GM23338 (cell line): ENCODE measurements at regions not wholly inside any gene's neighbourhood (a gene's known extent, or its start where the extent isn't known, plus 50 kb on each side); places are given as distances from the start of the nearest gene placed in this dataset.

ENCODE experiments used
- ATAC-seq: fragments of 200-7000 bp; cut with Tn5 transposase; 3 replicates; pipeline ENCODE4 v1.9.1; 2020
- DNase-seq: peaks from one replicate; pipeline ENCODE4 v3.0.0-alpha.2; 2015; ENCODE audit warnings: low spot score
- H2AFZ ChIP-seq: fragments of 200-600 bp; sonication (generic); 2 replicates; pipeline ENCODE4 v1.8.0; 2016; ENCODE audit warnings: antibody characterized with exemption, mild to moderate bottlenecking, moderate library complexity
- H3F3A ChIP-seq: fragments of 200-600 bp; sonication (generic); replicated peaks from 2 replicates; pipeline ENCODE4 v1.8.0; 2017; ENCODE audit warnings: antibody characterized with exemption, mixed run types, low read depth
- H3K27ac ChIP-seq: fragments of 200-600 bp; sonication (generic); 2 replicates; pipeline ENCODE4 v1.6.1; 2016; ENCODE audit warnings: low read depth
- H3K27me3 ChIP-seq: fragments of 200-600 bp; sonication (generic); 2 replicates; pipeline ENCODE4 v1.8.0; 2016; ENCODE audit warnings: mild to moderate bottlenecking, mixed run types, moderate library complexity; ENCODE audit not compliant: insufficient read depth
- H3K36me3 ChIP-seq: fragments of 200-600 bp; sonication (generic); 2 replicates; pipeline ENCODE4 v1.8.0; 2016; ENCODE audit warnings: mild to moderate bottlenecking; ENCODE audit not compliant: insufficient read depth
- H3K4me1 ChIP-seq: fragments of 200-600 bp; sonication (generic); 2 replicates; pipeline ENCODE4 v1.8.0; 2016; ENCODE audit warnings: mild to moderate bottlenecking, moderate library complexity; ENCODE audit not compliant: insufficient read depth
- H3K4me2 ChIP-seq: fragments of 200-600 bp; sonication (generic); 2 replicates; pipeline ENCODE4 v1.7.1; 2017; ENCODE audit warnings: mixed run types
- H3K4me3 ChIP-seq: fragments of 200-600 bp; sonication (generic); 2 replicates; pipeline ENCODE4 v1.6.1; 2016; ENCODE audit warnings: mixed run types
- H3K79me2 ChIP-seq: fragments of 200-600 bp; sonication (generic); replicated peaks from 2 replicates; pipeline ENCODE4 v1.8.0; 2017; ENCODE audit warnings: mild to moderate bottlenecking; ENCODE audit not compliant: insufficient read depth
- H3K9me2 ChIP-seq: fragments of 200-600 bp; sonication (generic); 2 replicates; pipeline ENCODE4 v1.8.0; 2017; ENCODE audit not compliant: insufficient read depth
- H4K20me1 ChIP-seq: fragments of 200-600 bp; sonication (generic); replicated peaks from 2 replicates; pipeline ENCODE4 v1.8.0; 2017; ENCODE audit warnings: mild to moderate bottlenecking; ENCODE audit not compliant: insufficient read depth
- H3K27ac Mint-ChIP-seq: 2 replicates; pipeline ENCODE4 v1.8.0; 2020; ENCODE audit warnings: inconsistent platforms, mild to moderate bottlenecking, moderate library complexity, mixed read lengths
- H3K27me3 Mint-ChIP-seq: 3 replicates; pipeline ENCODE4 v1.8.0; 2022; ENCODE audit warnings: low read depth, mild to moderate bottlenecking, moderate library complexity, mixed read lengths, inconsistent platforms; ENCODE audit not compliant: insufficient read depth, poor library complexity
- H3K36me3 Mint-ChIP-seq: 3 replicates; pipeline ENCODE4 v1.8.0; 2021; ENCODE audit warnings: low read depth, mild to moderate bottlenecking, inconsistent platforms, moderate library complexity, mixed read lengths
- H3K4me1 Mint-ChIP-seq: 3 replicates; pipeline ENCODE4 v1.8.0; 2020; ENCODE audit warnings: mild to moderate bottlenecking, inconsistent platforms, mixed read lengths
- H3K4me3 Mint-ChIP-seq: 3 replicates; pipeline ENCODE4 v1.8.0; 2021; ENCODE audit warnings: moderate library complexity, mild to moderate bottlenecking, inconsistent platforms, mixed read lengths
- H3K9me3 Mint-ChIP-seq: 3 replicates; pipeline ENCODE4 v1.8.0; 2020; ENCODE audit warnings: moderate library complexity, mild to moderate bottlenecking, inconsistent platforms, mixed read lengths
- CREB1 ChIP-seq: fragments of 250-450 bp; sonication (Bioruptor Pico); IDR thresholded peaks from 2 replicates; pipeline ENCODE4 v1.5.0; 2020; ENCODE audit warnings: low read depth, mild to moderate bottlenecking, moderate library complexity
- CTCF ChIP-seq, 2 experiments: fragments of 200-600 bp in 1 of 2; sonication (generic) in 1 of 2; conservative IDR thresholded peaks; 2 replicates each; pipeline versions ENCODE4 v1.5.1 to v1.6.1; 2016 to 2017; ENCODE audit warnings: antibody characterized with exemption in 2 of 2, low read depth in 2 of 2, mild to moderate bottlenecking in 2 of 2, moderate library complexity in 1 of 2
- EZH2 ChIP-seq: fragments of 200-600 bp; sonication (generic); IDR thresholded peaks from one replicate; pipeline ENCODE4 v1.8.0; 2017; ENCODE audit warnings: antibody characterized with exemption, mild to moderate bottlenecking, low read depth; ENCODE audit not compliant: unreplicated experiment
- EZH2phosphoT487 ChIP-seq: fragments of 200-600 bp; sonication (generic); IDR thresholded peaks from one replicate; pipeline ENCODE4 v1.8.1; 2018; ENCODE audit warnings: antibody characterized with exemption; ENCODE audit not compliant: unreplicated experiment
- JUNB ChIP-seq: IDR thresholded peaks from one replicate; pipeline ENCODE4 v1.6.1; 2016; ENCODE audit warnings: antibody characterized with exemption; ENCODE audit not compliant: unreplicated experiment
- POLR2AphosphoS5 ChIP-seq: IDR thresholded peaks from 2 replicates; pipeline ENCODE4 v1.6.1; 2016; ENCODE audit warnings: antibody characterized with exemption, low read depth
- REST ChIP-seq: IDR thresholded peaks from one replicate; pipeline ENCODE4 v1.6.1; 2018; ENCODE audit warnings: antibody characterized with exemption; ENCODE audit not compliant: unreplicated experiment
- STAT1 ChIP-seq: IDR thresholded peaks from one replicate; pipeline ENCODE4 v1.6.1; 2016; ENCODE audit warnings: antibody characterized with exemption; ENCODE audit not compliant: unreplicated experiment
- ZNF114 ChIP-seq: fragments of 250-450 bp; sonication (Bioruptor Pico); IDR thresholded peaks from 2 replicates; pipeline ENCODE4 v1.5.0; 2020; ENCODE audit warnings: mild to moderate bottlenecking, moderate library complexity
- ZNF462 ChIP-seq: fragments of 250-450 bp; sonication (Bioruptor Pico); IDR thresholded peaks from 2 replicates; pipeline ENCODE4 v1.5.0; 2020; ENCODE audit warnings: mild to moderate bottlenecking, moderate library complexity

GRCh38 chr2:67015681-67016080 is 381.5 kb upstream of the ETAA1 start:
- TF ChIP-seq EZH2phosphoT487, result no peak
- TF ChIP-seq STAT1, result no peak

GRCh38 chr2:67018301-67018700 is 378.8 kb upstream of the ETAA1 start:
- ATAC-seq (no peak), DNase-seq (no peak)
- H3K9me2 ChIP-seq, result peaks cover 10% of the 10 kb centered on the region; the same call in 1 of the 2 replicates
- Mint-ChIP-seq H3K4me3 (no peak overlapping the region), H3K36me3 (no peaks in the 10 kb centered on the region), H3K9me3 (no peaks in the 10 kb centered on the region), H3K4me1 (no peaks in the 10 kb centered on the region), H3K27me3 (peaks cover 2% of the 10 kb centered on the region), H3K27ac (no peak overlapping the region)
- H3K4me1 ChIP-seq, result no peaks in the 10 kb centered on the region
- H4K20me1 ChIP-seq, result no peaks in the 10 kb centered on the region
- H2AFZ ChIP-seq, result no peak overlapping the region
- H3K27me3 ChIP-seq, result no peaks in the 10 kb centered on the region
- H3K36me3 ChIP-seq, result no peaks in the 10 kb centered on the region
- no peaks in the 10 kb centered on the region for H3F3A ChIP-seq
- H3K27ac ChIP-seq, result no peak overlapping the region
- no peaks in the 10 kb centered on the region for H3K79me2 ChIP-seq
- no peak overlapping the region for H3K4me2 ChIP-seq
- H3K4me3 ChIP-seq, result no peak overlapping the region
- no peak for TF ChIP-seq CTCF (conservative IDR thresholded peaks at IDR 0.05; ENCODE audit: low read depth in 2 of 2)
- no peak for TF ChIP-seq CREB1 (CRISPR knock-in tag)
- no peak for TF ChIP-seq EZH2
- no peak for TF ChIP-seq ZNF114
- no peak for TF ChIP-seq REST
- no peak for TF ChIP-seq JUNB
- no peak for TF ChIP-seq ZNF462 (CRISPR knock-in tag)
- no peak for TF ChIP-seq POLR2AphosphoS5

More at GRCh38 chr2:67015681-67016080, 381.5 kb upstream of the ETAA1 start:
- Histone ChIP-seq H4K20me1 (no peaks in the 10 kb centered on the region), H3F3A (no peaks in the 10 kb centered on the region), H3K4me1 (no peaks in the 10 kb centered on the region), H3K9me2 (peaks cover 3% of the 10 kb centered on the region; the same call in 1 of the 2 replicates), H3K27me3 (no peaks in the 10 kb centered on the region), H2AFZ (no peak overlapping the region), H3K4me3 (no peak overlapping the region), H3K79me2 (no peaks in the 10 kb centered on the region), H3K4me2 (no peak overlapping the region), H3K36me3 (no peaks in the 10 kb centered on the region), H3K27ac (no peak overlapping the region)
- no peaks in the 10 kb centered on the region for H3K9me3 Mint-ChIP-seq
- no peak overlapping the region for H3K27ac Mint-ChIP-seq
- no peaks in the 10 kb centered on the region for H3K4me1 Mint-ChIP-seq
- H3K4me3 Mint-ChIP-seq, result no peak overlapping the region
- no peaks in the 10 kb centered on the region for H3K36me3 Mint-ChIP-seq
- ATAC-seq, result no peak
- H3K27me3 Mint-ChIP-seq, result peaks cover 2% of the 10 kb centered on the region
- no peak for DNase-seq
